NCI-H526 (cell line): ENCODE measurements at regions not wholly inside any gene's neighbourhood (a gene's known extent, or its start where the extent isn't known, plus 50 kb on each side); places are given as distances from the start of the nearest gene placed in this dataset.

ENCODE experiments used
- DNase-seq, 2 experiments: peaks; one replicate each; lab custom pipeline; 2025; lab: John Stamatoyannopoulos, UW

DNA sequence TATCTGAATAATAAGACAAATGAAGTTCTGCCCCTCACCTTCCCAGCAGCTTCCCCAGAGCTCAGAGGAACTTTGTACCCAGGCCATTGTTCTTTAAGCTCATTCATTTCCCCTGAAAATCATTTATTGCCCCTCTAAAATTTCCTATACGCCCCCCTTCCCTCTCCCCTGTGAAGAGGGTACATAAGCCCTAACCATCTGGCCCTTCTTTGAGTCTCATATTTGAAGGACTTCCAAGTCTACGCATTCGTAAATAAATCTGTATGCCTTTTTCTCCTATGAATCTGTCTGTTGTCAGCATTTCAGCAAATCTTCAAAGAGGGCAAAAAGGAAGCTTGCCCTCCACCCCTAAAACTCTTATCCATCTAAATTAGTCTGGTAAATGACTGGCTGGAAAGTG, 73.1 kb upstream of the DST start:
- DNase-seq = no peak

DNA sequence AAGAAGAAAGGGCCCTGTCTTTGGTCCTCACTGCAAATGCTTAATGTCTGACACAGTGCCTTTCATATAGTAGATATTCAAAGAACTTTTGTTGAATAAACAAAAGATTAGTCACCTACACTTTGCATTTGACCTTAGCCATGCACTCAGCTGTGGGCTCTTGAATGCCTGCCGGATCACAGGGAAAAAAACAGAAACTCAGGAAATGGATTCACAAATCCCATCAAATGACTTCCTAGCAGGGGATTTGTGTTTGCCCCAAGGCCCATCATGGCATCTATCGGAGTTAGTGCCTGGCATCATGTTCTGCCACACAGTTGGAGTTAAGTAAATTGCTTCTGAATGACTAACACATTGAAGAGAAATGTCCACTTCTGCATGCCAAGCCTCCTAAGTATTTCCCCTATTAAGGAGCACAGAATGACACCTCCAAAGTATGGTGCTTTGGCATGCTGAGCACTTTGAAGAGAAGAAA, 72.3 kb upstream of the DST start:
- DNase-seq = peak in 1 of 2 experiments; percentile 24

GRCh38 chr6:56714273-56714672, 71.6 kb upstream of the DST start:
- DNase-seq = no peak

GRCh38 chr6:56713254-56713672, 70.6 kb upstream of the DST start:
- no peak for DNase-seq

GRCh38 chr6:56710967-56711366, 68.3 kb upstream of the DST start:
- DNase-seq = no peak

GRCh38 chr6:56709650-56710049, 67.0 kb upstream of the DST start:
- DNase-seq = no peak

- DNase-seq = peak; percentile 9 to 68
Measured at GRCh38 chr6:56708810-56709597, 66.3 kb upstream of the DST start.

DNA sequence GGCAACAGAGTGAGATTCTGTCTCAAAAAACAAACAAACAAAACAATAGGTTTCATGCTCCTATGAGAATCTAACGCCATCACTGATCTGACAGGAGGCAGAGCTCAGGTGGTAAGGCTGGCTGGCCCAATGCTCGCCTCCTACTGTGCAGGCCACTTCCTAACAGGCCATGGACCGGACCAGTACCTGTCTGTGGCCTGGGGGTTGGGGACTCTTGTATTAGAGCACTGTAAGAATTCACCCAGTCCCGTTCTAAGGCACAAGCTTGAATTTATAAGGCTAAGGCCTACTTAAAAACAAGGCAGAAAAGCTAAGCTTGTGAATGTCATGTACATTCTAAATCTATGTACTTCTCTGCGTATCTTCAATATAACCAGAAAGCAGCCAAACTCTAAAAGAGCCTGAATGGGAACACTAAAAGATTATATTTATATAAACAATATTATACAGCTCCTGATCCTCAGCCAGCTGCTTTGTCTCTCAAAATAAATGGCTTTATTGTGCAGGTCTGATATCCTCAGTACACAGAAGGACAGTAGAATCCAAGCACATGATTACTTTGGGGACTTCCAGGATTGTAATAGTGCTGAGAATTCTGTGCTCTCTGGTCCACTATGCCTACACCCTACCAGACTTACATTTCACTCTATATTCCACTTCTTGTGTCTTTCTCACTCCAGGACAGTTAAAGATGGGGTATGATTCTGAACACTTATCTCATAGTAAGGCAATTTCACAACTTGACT, 64.5 kb upstream of the DST start:
- DNase-seq = no peak

DNA sequence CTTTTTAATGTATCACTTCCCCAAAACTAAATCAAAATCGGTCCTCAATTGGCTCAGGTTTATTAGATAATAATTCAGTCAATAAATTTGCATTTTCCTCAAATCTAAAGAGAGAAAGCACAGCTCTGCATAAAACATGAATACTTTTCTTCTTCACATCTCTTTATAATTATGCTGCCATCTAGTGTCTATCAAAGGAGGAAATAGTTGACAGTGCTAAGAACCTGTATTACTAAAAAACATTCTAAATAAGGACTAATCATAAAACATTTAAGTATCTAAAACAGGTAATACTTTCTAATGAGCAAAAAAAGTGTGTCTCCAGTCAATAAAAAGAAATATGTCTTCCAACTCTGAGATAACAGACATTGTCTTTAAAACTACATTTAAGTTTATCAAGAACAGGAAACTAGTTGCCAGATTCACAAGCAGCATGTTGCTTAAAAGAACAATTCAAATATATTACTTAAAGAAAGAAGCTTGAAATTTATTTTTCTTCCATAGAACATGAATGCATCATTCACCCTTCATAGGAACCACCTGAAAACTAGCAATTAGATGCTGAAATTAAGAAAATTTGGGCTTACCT, 56.5 kb upstream of the DST start:
- peak in 1 of 2 experiments; percentile 32 for DNase-seq

DNA sequence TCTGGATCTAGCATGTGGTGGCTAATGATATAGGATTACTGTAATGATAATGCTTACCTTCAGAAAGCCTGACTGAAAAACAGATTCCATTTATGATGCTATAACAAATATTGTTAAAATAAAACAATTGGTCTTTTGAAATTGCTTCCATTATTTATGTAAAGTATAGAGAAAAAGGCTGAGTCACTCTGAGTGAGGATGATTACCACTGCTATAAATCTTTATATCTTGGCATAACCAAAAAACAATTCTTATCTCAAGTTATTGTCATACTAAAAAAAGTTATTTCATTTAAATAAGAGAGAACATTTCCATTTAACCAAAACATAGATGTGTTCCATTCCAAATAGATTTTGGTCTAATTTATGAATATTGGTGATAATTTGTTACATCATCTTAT, 53.0 kb upstream of the DST start:
- no peak for DNase-seq

- DNase-seq = no peak
Measured at GRCh38 chr6:56694002-56694401, 51.3 kb upstream of the DST start.

GRCh38 chr6:56693246-56693607, 50.5 kb upstream of the DST start:
- no peak for DNase-seq

GRCh38 chr6:56692523-56693245, 50.0 kb upstream of the DST start:
- no peak for DNase-seq
